Astrocyte (in vitro differentiated cells and primary cell): ENCODE measurements at regions not wholly inside any gene's neighbourhood (a gene's known extent, or its start where the extent isn't known, plus 50 kb on each side); places are given as distances from the start of the nearest gene placed in this dataset.

Experiments
- DNase-seq: peaks from one replicate; pipeline ENCODE4 v3.0.0-alpha.2; 2010; ENCODE audit warnings: low read depth
- FAIRE-seq: peaks from 2 replicates; lab custom pipeline; 2011; peaks lifted over from hg19 to GRCh38; lab: Jason Lieb, UNC
- H2AFZ ChIP-seq: 2 replicates; pipeline ENCODE4 v1.6.0; 2012; ENCODE audit warnings: low read depth, low read length, inconsistent platforms
- H3K27ac ChIP-seq: 2 replicates; pipeline ENCODE4 v1.5.1; 2011; ENCODE audit warnings: low read depth, low read length, inconsistent platforms
- H3K27me3 ChIP-seq: 2 replicates; pipeline ENCODE4 v1.6.0; 2011; ENCODE audit warnings: low read length, inconsistent platforms; ENCODE audit not compliant: insufficient read depth
- H3K36me3 ChIP-seq: 2 replicates; pipeline ENCODE4 v1.5.1; 2011; ENCODE audit warnings: low read length, inconsistent platforms; ENCODE audit not compliant: insufficient read depth
- H3K4me1 ChIP-seq: 2 replicates; pipeline ENCODE4 v1.5.1; 2011; ENCODE audit warnings: low read length, inconsistent platforms; ENCODE audit not compliant: insufficient read depth
- H3K4me2 ChIP-seq: 2 replicates; pipeline ENCODE4 v1.6.0; 2012; ENCODE audit warnings: low read length, inconsistent platforms
- H3K4me3 ChIP-seq: 2 replicates; pipeline ENCODE4 v1.5.1; 2011; ENCODE audit warnings: low read depth, mild to moderate bottlenecking, low read length, inconsistent platforms; ENCODE audit not compliant: insufficient read depth
- H3K79me2 ChIP-seq: 2 replicates; pipeline ENCODE4 v1.6.0; 2012; ENCODE audit warnings: mild to moderate bottlenecking, low read length, inconsistent platforms; ENCODE audit not compliant: insufficient read depth
- H3K9ac ChIP-seq: 2 replicates; pipeline ENCODE4 v1.6.0; 2012; ENCODE audit warnings: mild to moderate bottlenecking, low read length, inconsistent platforms
- H3K9me3 ChIP-seq: 2 replicates; pipeline ENCODE4 v1.5.1; 2012; ENCODE audit warnings: low read depth, mild to moderate bottlenecking, low read length, inconsistent platforms; ENCODE audit not compliant: insufficient read depth
- H4K20me1 ChIP-seq: 2 replicates; pipeline ENCODE4 v1.6.0; 2012; ENCODE audit warnings: low read length, inconsistent platforms; ENCODE audit not compliant: insufficient read depth
- H3K27ac Mint-ChIP-seq: one replicate; pipeline ENCODE4 v1.8.0; 2021; ENCODE audit warnings: mild to moderate bottlenecking, mixed read lengths; ENCODE audit not compliant: unreplicated experiment
- H3K27me3 Mint-ChIP-seq: one replicate; pipeline ENCODE4 v1.8.0; 2021; ENCODE audit warnings: low read depth, mixed read lengths; ENCODE audit not compliant: unreplicated experiment
- H3K36me3 Mint-ChIP-seq: one replicate; pipeline ENCODE4 v1.8.0; 2021; ENCODE audit warnings: low read depth, mixed read lengths; ENCODE audit not compliant: unreplicated experiment
- H3K4me1 Mint-ChIP-seq: one replicate; pipeline ENCODE4 v1.8.0; 2021; ENCODE audit warnings: low read depth, mixed read lengths; ENCODE audit not compliant: unreplicated experiment
- H3K4me3 Mint-ChIP-seq: one replicate; pipeline ENCODE4 v1.8.0; 2021; ENCODE audit warnings: mild to moderate bottlenecking, moderate library complexity, mixed read lengths; ENCODE audit not compliant: unreplicated experiment
- H3K9me3 Mint-ChIP-seq: one replicate; pipeline ENCODE4 v1.8.0; 2021; ENCODE audit warnings: mild to moderate bottlenecking, mixed read lengths; ENCODE audit not compliant: unreplicated experiment
- EZH2 ChIP-seq: IDR thresholded peaks from 2 replicates; pipeline ENCODE4 v1.6.1; 2012; ENCODE audit warnings: mild to moderate bottlenecking, low read length, inconsistent platforms; ENCODE audit not compliant: insufficient read depth
- TF ChIP-seq, protein P1 (sequence below): IDR thresholded peaks from 2 replicates; pipeline ENCODE4 v1.5.1; 2011; ENCODE audit warnings: low read depth, mild to moderate bottlenecking, inconsistent platforms, low read length, moderate library complexity; ENCODE audit not compliant: insufficient read depth

GRCh38 chr6:78505178-78505577 lies 362.2 kb upstream of the IRAK1BP1 start:
- Mint-ChIP-seq H3K27ac (no peak overlapping the region), H3K4me1 (no peaks in the 10 kb centered on the region), H3K27me3 (no peaks in the 10 kb centered on the region), H3K36me3 (peaks cover 1% of the 10 kb centered on the region), H3K9me3 (peaks cover 7% of the 10 kb centered on the region), H3K4me3 (no peak overlapping the region)
- H3K4me1 ChIP-seq, result no peaks in the 10 kb centered on the region
- no peaks in the 10 kb centered on the region for H3K9me3 ChIP-seq
- H3K27me3 ChIP-seq, result no peaks in the 10 kb centered on the region
- no peaks in the 10 kb centered on the region for H4K20me1 ChIP-seq
- no peak overlapping the region for H3K27ac ChIP-seq
- no peak overlapping the region for H2AFZ ChIP-seq
- no peaks in the 10 kb centered on the region for H3K79me2 ChIP-seq
- no peak overlapping the region for H3K9ac ChIP-seq
- H3K36me3 ChIP-seq, result no peaks in the 10 kb centered on the region
- TF ChIP-seq, protein P1, sequence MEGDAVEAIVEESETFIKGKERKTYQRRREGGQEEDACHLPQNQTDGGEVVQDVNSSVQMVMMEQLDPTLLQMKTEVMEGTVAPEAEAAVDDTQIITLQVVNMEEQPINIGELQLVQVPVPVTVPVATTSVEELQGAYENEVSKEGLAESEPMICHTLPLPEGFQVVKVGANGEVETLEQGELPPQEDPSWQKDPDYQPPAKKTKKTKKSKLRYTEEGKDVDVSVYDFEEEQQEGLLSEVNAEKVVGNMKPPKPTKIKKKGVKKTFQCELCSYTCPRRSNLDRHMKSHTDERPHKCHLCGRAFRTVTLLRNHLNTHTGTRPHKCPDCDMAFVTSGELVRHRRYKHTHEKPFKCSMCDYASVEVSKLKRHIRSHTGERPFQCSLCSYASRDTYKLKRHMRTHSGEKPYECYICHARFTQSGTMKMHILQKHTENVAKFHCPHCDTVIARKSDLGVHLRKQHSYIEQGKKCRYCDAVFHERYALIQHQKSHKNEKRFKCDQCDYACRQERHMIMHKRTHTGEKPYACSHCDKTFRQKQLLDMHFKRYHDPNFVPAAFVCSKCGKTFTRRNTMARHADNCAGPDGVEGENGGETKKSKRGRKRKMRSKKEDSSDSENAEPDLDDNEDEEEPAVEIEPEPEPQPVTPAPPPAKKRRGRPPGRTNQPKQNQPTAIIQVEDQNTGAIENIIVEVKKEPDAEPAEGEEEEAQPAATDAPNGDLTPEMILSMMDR, result no peak
- TF ChIP-seq EZH2, result no peak
- H3K4me3 ChIP-seq, result no peak overlapping the region
- FAIRE-seq (no peak), DNase-seq (no peak)
- no peak overlapping the region for H3K4me2 ChIP-seq

- Histone ChIP-seq H3K4me1 (no peaks in the 10 kb centered on the region), H3K27me3 (no peaks in the 10 kb centered on the region), H3K4me2 (no peak overlapping the region), H3K27ac (no peak overlapping the region), H3K9ac (no peak overlapping the region), H2AFZ (no peak overlapping the region), H3K4me3 (no peak overlapping the region), H3K9me3 (no peaks in the 10 kb centered on the region), H3K36me3 (no peaks in the 10 kb centered on the region), H3K79me2 (no peaks in the 10 kb centered on the region), H4K20me1 (no peaks in the 10 kb centered on the region)
- Mint-ChIP-seq H3K9me3 (peaks cover 7% of the 10 kb centered on the region), H3K27me3 (no peaks in the 10 kb centered on the region), H3K27ac (no peak overlapping the region), H3K36me3 (peaks cover 1% of the 10 kb centered on the region), H3K4me1 (no peaks in the 10 kb centered on the region), H3K4me3 (no peak overlapping the region)
- TF ChIP-seq, protein P1, result no peak
- no peak for TF ChIP-seq EZH2
- DNase-seq, result no peak
- FAIRE-seq, result no peak
Measured at GRCh38 chr6:78511009-78511408, 356.3 kb upstream of the IRAK1BP1 start.

DNA sequence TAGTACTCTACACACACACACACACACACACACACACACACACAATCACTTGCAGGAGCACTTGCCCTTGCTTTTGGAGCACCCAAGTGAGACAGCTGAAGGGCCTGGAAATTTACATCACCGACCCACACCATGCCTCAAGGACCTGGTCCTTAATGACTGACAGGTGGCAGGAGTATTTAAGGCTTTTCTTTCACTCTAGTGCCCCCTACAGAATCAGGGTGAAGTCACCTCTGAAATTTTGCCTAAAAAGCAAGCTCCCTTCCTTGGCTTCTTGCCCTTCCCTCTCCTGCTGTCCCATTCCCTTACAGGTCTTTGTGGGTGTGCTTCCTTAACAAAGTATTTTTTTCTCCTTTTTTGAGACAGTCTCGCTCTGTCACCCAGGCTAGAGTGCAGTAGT lies 353.5 kb upstream of the IRAK1BP1 start:
- no peaks in the 10 kb centered on the region for H3K79me2 ChIP-seq
- FAIRE-seq (no peak), DNase-seq (no peak)
- H3K27me3 Mint-ChIP-seq, result no peaks in the 10 kb centered on the region
- no peak overlapping the region for H3K9ac ChIP-seq
- H3K4me2 ChIP-seq, result no peak overlapping the region
- TF ChIP-seq, protein P1, result no peak
- no peak for TF ChIP-seq EZH2
- H3K27me3 ChIP-seq, result no peaks in the 10 kb centered on the region
- no peaks in the 10 kb centered on the region for H3K9me3 Mint-ChIP-seq
- no peaks in the 10 kb centered on the region for H3K36me3 Mint-ChIP-seq
- H3K36me3 ChIP-seq, result no peaks in the 10 kb centered on the region
- H3K4me1 Mint-ChIP-seq, result no peaks in the 10 kb centered on the region
- H4K20me1 ChIP-seq, result no peaks in the 10 kb centered on the region
- no peak overlapping the region for H2AFZ ChIP-seq
- no peak overlapping the region for H3K4me3 ChIP-seq
- H3K27ac ChIP-seq, result no peak overlapping the region
- no peak overlapping the region for H3K4me3 Mint-ChIP-seq
- H3K9me3 ChIP-seq, result no peaks in the 10 kb centered on the region
- no peaks in the 10 kb centered on the region for H3K4me1 ChIP-seq
- H3K27ac Mint-ChIP-seq, result no peak overlapping the region
